ENCODE measurements at regions not wholly inside any gene's neighbourhood (a gene's known extent, or its start where the extent isn't known, plus 50 kb on each side); places are given as distances from the start of the nearest gene placed in this dataset.
A peak's percentile ranks its signal among the peaks of the same experiment; 100 is the strongest.

DNA sequence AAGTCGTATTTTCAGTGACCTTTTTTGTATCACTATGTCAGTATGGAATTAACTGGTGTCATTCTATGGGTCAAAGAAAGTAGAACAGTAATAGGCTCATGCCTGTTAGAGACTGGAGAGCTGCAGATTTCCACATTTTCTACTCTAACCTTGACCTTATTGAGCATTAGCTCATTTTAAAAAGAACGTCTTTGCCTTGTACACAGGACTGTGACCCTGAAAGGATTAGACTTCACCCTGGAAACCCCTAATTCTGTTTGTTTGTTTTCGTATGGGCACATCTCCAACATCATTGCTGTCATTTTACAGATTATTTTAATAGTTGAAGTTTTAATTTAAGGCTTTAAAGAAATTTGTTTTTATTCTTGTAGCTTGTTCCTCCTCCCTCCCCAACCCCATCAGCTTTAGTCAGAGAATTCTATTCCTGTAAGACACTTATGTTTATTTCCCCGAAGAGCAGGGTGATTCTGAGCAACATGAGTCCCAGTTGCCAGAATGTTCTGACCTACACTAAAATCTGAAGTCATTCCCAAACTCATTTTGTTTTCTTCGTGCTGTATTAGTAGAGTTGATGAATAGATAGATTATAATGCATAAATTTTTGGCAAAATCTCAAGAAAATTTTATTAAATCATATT is 451.3 kb downstream of the FOXG1 start:
- Histone ChIP-seq H3K9ac (ENCODE audit: low read depth, low read length) (no peak overlapping the region), H2BK15ac (ENCODE audit: low read depth, low read length) (no peak overlapping the region), H2BK20ac (ENCODE audit: low read depth, low read length) (no peak overlapping the region), H3K36me3 (ENCODE audit: control insufficient read depth, insufficient read depth, low read length) (no peaks in the 10 kb centered on the region), H4K5ac (ENCODE audit: low read depth, low read length) (no peak overlapping the region), H2BK5ac (ENCODE audit: low read depth, low read length, poor library complexity, severe bottlenecking) (no peak overlapping the region), H3K18ac (ENCODE audit: low read depth, low read length) (no peak overlapping the region), H3K4me2 (ENCODE audit: low read depth, low read length) (no peak overlapping the region), H3K4ac (ENCODE audit: low read depth, low read length) (no peak overlapping the region), H3K23ac (ENCODE audit: low read depth, low read length) (no peak overlapping the region), H3K9me1 (ENCODE audit: insufficient read depth, low read length) (no peaks in the 10 kb centered on the region), H2AK5ac (ENCODE audit: low read depth, low read length) (no peak overlapping the region), H3K56ac (ENCODE audit: extremely low read depth, insufficient read depth, low read length) (no peak overlapping the region), H3K4me3 (ENCODE audit: insufficient read depth, low read depth, low read length) (no peak overlapping the region), H2AFZ (replicated peaks; ENCODE audit: low read length, poor library complexity) (no peak overlapping the region), H3K79me1 (ENCODE audit: low read depth in 1 of 2, low read length in 2 of 2) (no peaks in the 10 kb centered on the region), H3K27ac (ENCODE audit: insufficient read depth, low read length) (no peak overlapping the region), H2AK9ac (replicated peaks; ENCODE audit: low read depth, low read length, poor library complexity) (no peak overlapping the region), H3K9me3 (ENCODE audit: control insufficient read depth, insufficient read depth, low read length) (no peaks in the 10 kb centered on the region), H4K8ac (ENCODE audit: low read depth in 2 of 2, low read length in 2 of 2) (no peak overlapping the region), H4K20me1 (ENCODE audit: insufficient read depth, low read length) (no peaks in the 10 kb centered on the region), H4K91ac (ENCODE audit: insufficient read depth, low read depth, low read length) (no peak overlapping the region), H3K27me3 (ENCODE audit: control insufficient read depth, insufficient read depth, low read length) (no peaks in the 10 kb centered on the region), H3K14ac (replicated peaks; ENCODE audit: low read depth, low read length) (no peak overlapping the region), H3K4me1 (ENCODE audit: control insufficient read depth, insufficient read depth, low read length) (no peaks in the 10 kb centered on the region; the same call in 1 of the 2 replicates), H2BK120ac (ENCODE audit: low read depth, low read length) (no peak overlapping the region)
- intact Hi-C loops (cut with micrococcal nuclease) (loop anchor here (5.0 kb wide), 1 partner anchor 244 kb away; no protein-coding TSS in a partner anchor), dilution Hi-C loops (cut with HindIII; ENCODE audit: low sequenced_read_pairs, unreplicated experiment) (no loop called here), in situ Hi-C loops (cut with MboI; ENCODE audit: low sequenced_read_pairs) (no loop called here)
- WGBS, 2 experiments (ENCODE audit: extremely low coverage in 2 of 2, insufficient read length in 1 of 2) = no CpG with 5 or more reads among the region's 5 CpGs
- ChIA-PET POLR2A (ENCODE audit: unreplicated experiment) (no interaction called here), CTCF (interaction anchor here (0.6 to 1.0 kb wide), 3 partner anchors 124 to 410 kb away, joined by 3 to 5 read pairs (median 4); no protein-coding TSS in a partner anchor)
- TF ChIP-seq BHLHE40 (IDR thresholded peaks at IDR 0.05; ENCODE audit: low read depth, low read length) (no peak), CEBPB (IDR thresholded peaks at IDR 0.05; ENCODE audit: low read depth, low read length) (no peak), MAFK (IDR thresholded peaks at IDR 0.05; ENCODE audit: low read depth, low read length) (no peak), ELK1 (IDR thresholded peaks at IDR 0.05; ENCODE audit: borderline replicate concordance, low read depth, low read length) (no peak), MAZ (IDR thresholded peaks at IDR 0.05; ENCODE audit: borderline replicate concordance, low read depth, low read length) (no peak), FOS (IDR thresholded peaks at IDR 0.05; ENCODE audit: low read depth, low read length) (no peak), RCOR1 (IDR thresholded peaks at IDR 0.05; ENCODE audit: insufficient replicate concordance, low read length) (no peak), SMC3 (IDR thresholded peaks at IDR 0.05; ENCODE audit: low read depth, low read length) (no peak), RAD21 (IDR thresholded peaks at IDR 0.05; ENCODE audit: low read length) (no peak), USF2 (IDR thresholded peaks at IDR 0.05; ENCODE audit: low read depth, low read length) (no peak)
- TF ChIP-seq, protein P1, sequence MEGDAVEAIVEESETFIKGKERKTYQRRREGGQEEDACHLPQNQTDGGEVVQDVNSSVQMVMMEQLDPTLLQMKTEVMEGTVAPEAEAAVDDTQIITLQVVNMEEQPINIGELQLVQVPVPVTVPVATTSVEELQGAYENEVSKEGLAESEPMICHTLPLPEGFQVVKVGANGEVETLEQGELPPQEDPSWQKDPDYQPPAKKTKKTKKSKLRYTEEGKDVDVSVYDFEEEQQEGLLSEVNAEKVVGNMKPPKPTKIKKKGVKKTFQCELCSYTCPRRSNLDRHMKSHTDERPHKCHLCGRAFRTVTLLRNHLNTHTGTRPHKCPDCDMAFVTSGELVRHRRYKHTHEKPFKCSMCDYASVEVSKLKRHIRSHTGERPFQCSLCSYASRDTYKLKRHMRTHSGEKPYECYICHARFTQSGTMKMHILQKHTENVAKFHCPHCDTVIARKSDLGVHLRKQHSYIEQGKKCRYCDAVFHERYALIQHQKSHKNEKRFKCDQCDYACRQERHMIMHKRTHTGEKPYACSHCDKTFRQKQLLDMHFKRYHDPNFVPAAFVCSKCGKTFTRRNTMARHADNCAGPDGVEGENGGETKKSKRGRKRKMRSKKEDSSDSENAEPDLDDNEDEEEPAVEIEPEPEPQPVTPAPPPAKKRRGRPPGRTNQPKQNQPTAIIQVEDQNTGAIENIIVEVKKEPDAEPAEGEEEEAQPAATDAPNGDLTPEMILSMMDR (conservative IDR thresholded peaks at IDR 0.05; ENCODE audit: low read depth, low read length) = no peak
- peak; percentile 44 for DNase-seq
- BruUV-seq (replicated peaks) = no TSS peak
- ATAC-seq (ENCODE audit: low read depth) = peak; percentile 63

Data from IMR-90 (cell line).